HG03520 (cell line): ENCODE measurements at regions not wholly inside any gene's neighbourhood (a gene's known extent, or its start where the extent isn't known, plus 50 kb on each side); places are given as distances from the start of the nearest gene placed in this dataset.

Source experiments
- ATAC-seq: cut with Tn5 transposase; IDR thresholded peaks from one replicate; pipeline ENCODE4 v1.9.1; 2021; ENCODE audit warnings: mild to moderate bottlenecking, moderate library complexity; ENCODE audit not compliant: unreplicated experiment

GRCh38 chr4:146998157-146998556, 52.5 kb upstream of the TTC29 start:
- no peak for ATAC-seq

- no peak for ATAC-seq
Measured at GRCh38 chr4:147003956-147004809, 58.5 kb upstream of the TTC29 start.

DNA sequence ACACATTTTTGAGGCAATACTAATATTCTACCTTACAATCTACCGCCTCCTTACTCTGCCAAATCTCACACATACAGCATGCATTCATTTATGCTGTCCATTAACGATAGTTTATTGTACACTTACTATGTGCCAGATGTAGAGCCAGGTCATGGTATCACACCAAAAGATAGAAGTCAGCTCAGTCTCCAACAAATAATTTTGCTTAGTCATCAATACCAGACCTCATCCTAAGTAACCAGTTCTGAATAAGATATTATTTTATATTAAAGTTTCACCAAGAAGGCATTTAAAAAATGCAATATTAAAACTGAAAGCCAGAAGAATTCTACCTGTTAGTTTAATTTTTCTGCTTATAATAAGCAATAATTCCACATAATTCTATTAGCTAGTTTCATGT, 60.6 kb upstream of the TTC29 start:
- no peak for ATAC-seq

GRCh38 chr4:147009875-147010274, 64.2 kb upstream of the TTC29 start:
- no peak for ATAC-seq

- no peak for ATAC-seq
Measured at GRCh38 chr4:147011411-147011810, 65.7 kb upstream of the TTC29 start.

GRCh38 chr4:147012059-147012707, 66.5 kb upstream of the TTC29 start:
- ATAC-seq: no peak

DNA sequence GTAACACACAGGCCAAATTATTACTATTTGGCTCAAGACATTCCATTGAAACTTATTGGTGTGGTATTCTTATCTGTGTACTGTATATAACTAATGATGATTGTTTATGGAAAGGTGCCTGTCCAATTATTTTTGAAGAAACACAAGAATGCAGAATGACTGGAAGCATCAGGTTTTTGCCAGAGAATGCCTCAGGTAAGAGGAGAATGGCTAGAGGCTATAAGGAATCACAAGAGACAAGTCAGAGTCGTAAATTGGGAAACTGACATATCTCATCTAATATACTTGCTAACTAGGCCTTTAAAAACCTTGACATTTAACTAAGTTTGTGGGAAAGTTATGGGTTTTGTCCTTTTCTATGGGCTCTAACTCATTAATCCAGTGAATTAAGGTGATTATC, 69.3 kb upstream of the TTC29 start:
- no peak for ATAC-seq

DNA sequence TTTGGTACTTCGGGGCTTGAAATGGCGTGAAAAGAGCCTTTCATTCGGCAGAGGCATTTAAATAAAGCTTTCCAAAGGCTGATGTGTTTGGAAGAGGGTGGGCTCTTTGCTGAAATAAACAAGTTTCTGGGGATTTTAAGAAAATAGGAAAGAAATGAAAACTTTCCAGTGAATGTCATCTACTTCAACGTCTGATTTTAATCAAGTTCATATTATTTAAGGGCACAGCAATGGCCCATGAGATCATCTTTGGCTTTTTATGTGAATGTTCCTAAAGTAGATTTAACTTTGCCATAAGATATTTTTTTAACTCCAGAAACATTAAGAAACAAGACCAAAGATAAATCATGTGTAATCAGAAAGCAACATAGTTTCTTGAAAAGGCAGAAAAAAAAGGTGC, 69.8 kb upstream of the TTC29 start:
- ATAC-seq: no peak

DNA sequence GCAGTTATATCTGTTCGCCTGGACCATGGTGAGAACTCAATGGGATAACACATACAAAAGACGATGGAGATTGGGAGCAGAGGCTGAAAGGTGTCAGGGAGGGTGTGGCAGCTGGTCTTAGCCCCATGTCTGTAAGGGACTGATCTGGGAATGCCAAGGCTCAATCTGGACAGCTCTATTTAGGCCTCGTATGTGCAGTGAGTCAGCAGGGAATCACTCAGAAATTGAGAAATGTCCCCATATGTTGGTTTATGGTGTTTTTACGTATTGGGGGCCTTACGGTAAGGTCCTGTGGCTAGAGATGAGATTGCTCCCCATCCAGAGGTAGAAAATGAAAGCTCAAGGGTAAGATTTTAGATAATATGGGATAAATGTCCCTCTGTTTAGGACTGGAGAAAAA, 71.4 kb upstream of the TTC29 start:
- no peak for ATAC-seq

DNA sequence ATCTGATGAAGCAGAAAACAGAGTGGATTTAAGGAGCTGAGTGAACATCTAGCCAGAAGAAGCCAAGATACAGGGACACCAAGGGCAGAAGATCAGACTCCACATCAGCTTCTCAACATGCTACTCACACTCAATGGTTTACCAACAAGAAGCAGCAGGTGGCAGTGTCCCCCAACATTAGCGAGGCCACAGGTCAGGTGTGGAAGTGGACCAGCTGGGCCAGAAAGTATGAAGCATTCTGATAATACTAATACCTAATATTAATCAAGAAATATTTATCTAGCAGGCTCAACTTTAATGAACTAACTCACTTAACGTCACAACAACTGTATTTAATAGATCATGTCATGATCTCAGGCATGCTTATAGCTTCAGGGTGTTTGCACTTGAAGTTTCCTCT, 73.4 kb upstream of the TTC29 start:
- peak; percentile 81 for ATAC-seq

DNA sequence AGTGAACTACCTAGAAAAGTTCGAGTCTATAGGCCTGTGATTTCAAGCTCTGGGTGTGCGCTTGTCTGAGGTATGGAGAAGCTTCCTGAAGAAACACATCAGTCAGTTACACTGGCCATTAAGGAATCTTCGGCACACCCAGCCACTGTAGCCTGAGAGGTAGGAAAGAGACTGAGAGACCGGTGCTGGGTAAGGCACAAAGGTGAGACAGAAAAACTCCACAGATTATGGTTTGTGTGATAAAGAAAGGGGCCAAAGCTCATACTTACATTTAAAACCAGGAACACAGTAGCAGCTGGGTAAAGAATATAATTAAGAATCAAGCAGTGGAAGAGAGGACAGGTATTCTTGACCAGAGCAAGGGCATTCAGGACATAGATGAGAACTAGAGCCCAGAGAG, 74.8 kb upstream of the TTC29 start:
- no peak for ATAC-seq

DNA sequence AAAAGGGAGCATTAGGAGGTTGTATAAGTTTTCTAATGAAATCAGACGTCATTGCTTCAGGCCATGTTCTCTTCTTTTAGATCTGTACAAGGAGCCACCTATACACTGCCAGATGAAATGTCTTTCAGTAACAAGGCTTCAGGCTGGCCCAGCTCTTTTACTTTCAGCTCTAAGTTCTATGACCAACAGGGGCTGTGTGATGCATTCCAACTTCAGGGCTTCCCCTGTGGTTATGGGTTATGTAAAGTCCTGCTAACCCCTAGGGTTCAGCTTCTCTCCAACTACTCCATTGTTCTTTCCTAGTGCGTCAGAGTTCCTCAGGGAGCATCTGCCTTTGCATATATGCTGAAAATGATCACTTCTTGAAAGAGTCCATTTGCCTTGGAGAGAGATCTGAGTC, 79.4 kb upstream of the TTC29 start:
- no peak for ATAC-seq

DNA sequence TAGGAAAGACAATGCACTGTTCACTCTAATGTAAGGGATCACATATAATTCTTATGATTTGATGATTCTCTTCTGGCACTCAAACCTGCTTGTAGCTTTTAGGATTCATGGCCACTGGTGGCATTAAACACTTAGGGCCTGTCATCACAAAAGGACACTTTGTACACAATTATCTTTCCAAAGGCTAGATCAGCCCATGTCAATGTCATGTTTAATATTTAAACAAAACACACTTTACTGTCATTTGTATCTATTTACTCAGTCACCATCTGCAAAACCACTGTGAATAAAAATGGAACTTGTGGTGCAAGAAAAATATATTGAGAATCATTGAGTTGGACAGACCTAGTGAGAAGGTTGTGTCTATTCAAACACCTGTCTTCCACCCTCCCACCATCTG, 83.6 kb upstream of the TTC29 start:
- ATAC-seq: no peak

DNA sequence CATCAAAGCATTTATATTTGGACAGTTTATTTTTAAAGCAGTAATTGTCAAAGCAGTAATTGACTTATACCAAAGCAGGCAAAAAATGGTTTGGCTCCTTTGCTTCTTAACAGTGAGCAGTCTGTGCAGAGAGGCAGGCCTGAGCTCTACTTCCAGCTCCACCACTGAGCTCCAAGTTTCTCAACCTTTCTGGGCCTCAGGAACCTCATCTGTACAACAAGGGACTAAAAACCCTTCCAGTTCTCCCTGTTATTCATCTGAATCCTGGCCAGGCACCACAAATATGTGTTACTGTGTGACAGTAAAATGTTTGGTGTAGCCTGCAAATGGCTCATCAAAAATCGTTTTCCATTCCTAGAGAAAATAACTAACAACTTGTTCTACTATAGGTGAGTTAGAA, 88.7 kb upstream of the TTC29 start:
- no peak for ATAC-seq

DNA sequence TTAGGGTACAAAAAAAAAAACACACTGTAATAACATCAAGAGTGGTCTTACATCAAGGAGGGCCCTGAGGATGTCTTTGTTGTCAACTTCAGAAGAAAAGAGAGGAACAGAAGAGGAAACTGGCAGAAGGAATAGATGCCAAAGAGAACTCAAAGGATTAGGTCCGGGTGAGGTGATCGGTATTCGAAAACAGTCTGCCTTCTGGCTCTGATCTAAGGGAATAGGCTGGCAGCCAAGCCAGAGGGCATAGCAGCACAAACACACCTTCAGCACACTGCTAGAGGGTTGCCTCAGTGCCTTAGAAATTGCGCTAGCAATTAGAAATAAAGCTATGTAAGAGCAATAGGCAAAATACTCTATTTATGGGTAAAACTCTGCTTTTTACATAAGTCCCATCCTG, 91.4 kb upstream of the TTC29 start:
- ATAC-seq: no peak

DNA sequence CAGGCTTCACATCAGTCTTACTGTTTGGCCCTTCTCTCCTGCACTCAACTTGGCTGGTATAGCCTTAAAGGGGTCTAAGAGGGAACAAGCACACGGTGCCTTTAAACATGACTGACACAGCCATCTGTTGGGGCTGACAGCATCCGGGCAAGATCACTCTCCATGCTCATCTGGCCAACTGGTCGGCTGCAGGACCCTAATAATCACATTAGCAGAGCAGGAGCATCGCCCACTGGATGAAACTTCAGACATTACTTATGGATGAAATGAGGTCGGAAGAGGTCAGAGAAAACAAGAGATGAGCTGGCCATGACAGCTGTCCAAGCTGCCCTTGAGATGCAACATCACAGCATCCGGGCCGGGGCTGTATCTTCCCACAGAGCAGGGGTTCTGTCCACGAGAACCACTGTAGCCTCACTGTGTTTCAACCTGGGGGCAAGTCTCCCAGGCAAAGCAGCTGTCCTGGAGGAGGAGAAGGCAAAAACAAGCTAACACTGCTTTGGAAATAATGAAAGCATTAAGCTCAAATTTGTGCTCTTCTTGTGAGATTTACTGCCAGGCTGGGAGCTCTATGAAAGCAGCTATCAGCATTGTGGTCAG, 94.4 kb upstream of the TTC29 start:
- ATAC-seq: no peak

GRCh38 chr4:147040874-147041273, 95.2 kb upstream of the TTC29 start:
- ATAC-seq: no peak

DNA sequence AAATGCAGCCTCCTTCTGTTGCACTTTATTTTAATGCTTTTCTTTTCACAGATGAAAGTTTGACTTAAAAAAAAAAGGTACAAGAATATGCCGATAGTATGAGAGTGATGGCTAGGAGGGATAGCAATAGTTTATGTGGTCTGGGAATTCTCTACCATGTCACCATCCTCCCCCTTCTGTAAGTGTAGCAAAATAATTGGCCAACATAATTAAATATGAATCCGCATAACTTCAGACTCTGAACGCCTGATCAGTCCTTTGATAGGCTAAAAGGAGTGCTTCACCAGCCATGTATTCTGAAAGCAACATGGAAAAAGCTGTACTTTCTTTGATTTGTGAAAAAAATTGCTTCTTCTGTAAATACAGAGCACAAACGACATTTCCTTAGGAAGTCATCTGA, 95.7 kb upstream of the TTC29 start:
- ATAC-seq: no peak

GRCh38 chr4:147042046-147042445, 96.4 kb upstream of the TTC29 start:
- no peak for ATAC-seq

- ATAC-seq: no peak
Measured at GRCh38 chr4:147044241-147044640, 98.6 kb upstream of the TTC29 start.

DNA sequence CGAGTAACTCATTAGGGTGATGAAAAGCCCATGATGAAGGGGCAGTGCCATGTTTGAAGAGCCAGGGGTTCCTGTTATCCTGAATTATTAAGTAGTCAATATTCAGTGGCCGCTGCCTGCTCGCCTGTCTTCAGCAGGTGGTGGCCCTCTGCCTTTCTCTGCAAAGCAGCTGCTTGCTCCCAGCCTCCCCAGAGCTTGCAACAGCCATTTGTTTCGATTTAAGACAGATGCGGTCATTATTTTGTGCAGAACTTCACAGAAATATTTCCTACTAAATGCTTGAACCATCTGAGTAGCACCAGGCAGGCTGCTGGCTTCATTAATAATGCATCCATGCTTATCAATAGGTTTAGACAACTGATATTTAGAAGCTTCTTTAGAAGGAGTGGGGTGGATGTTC, 104.3 kb upstream of the TTC29 start:
- no peak for ATAC-seq

GRCh38 chr4:147050356-147050765, 104.7 kb upstream of the TTC29 start:
- ATAC-seq: no peak
